22Rv1 (cell line): ENCODE measurements at regions not wholly inside any gene's neighbourhood (a gene's known extent, or its start where the extent isn't known, plus 50 kb on each side); places are given as distances from the start of the nearest gene placed in this dataset.

ENCODE experiments used
- CTCF ChIP-seq: fragments of 450-650 bp; IDR thresholded peaks from 2 replicates; pipeline ENCODE4 v1.5.1; 2017; ENCODE audit warnings: mild to moderate bottlenecking
- ZFX ChIP-seq: fragments of 450-650 bp; IDR thresholded peaks from 2 replicates; pipeline ENCODE4 v1.6.1; 2017; ENCODE audit warnings: antibody characterized with exemption, borderline replicate concordance

GRCh38 chr15:92524874-92525565 is 130.6 kb downstream of the FAM174B start:
- no peak for TF ChIP-seq CTCF
- TF ChIP-seq ZFX = no peak
